ENCODE measurements at regions not wholly inside any gene's neighbourhood (a gene's known extent, or its start where the extent isn't known, plus 50 kb on each side); places are given as distances from the start of the nearest gene placed in this dataset.
A peak's percentile ranks its signal among the peaks of the same experiment; 100 is the strongest.

DNA sequence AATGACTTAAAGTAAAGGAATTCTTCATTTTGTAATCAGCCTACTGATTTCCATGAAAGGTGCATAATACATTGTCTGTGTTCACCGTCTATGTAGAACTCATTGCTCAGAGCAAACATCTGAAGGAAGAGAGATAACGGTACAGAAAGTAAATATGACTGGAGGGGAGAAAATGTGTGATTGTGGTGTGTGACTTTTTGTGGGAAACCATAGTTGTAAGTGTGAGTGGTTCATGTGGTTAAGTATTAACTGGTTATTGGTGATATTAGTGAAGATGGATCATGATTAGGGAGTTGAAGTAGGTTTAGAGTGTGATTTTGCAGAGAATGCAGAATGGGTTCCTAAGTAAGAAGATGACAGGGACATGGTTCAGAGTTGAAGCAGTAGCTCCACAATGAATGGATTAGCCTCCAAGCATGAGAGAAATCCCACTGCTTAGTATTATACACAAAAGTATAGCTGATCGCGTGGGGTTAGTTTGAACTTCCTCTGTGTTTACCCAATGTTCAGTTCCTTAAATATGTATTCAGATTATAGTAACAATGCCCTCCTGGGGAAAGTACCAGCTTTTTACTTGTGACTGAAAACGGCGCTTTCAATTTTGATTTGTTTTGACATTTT, 368.9 kb downstream of the UTRN start:
- no peaks in the 10 kb centered on the region for H3K9me3 ChIP-seq
- DNase-seq (no peak), ATAC-seq (peak; percentile 67 to 68)
- peaks cover 6% of the 10 kb centered on the region for H3K4me1 ChIP-seq
- TF ChIP-seq, protein P1, sequence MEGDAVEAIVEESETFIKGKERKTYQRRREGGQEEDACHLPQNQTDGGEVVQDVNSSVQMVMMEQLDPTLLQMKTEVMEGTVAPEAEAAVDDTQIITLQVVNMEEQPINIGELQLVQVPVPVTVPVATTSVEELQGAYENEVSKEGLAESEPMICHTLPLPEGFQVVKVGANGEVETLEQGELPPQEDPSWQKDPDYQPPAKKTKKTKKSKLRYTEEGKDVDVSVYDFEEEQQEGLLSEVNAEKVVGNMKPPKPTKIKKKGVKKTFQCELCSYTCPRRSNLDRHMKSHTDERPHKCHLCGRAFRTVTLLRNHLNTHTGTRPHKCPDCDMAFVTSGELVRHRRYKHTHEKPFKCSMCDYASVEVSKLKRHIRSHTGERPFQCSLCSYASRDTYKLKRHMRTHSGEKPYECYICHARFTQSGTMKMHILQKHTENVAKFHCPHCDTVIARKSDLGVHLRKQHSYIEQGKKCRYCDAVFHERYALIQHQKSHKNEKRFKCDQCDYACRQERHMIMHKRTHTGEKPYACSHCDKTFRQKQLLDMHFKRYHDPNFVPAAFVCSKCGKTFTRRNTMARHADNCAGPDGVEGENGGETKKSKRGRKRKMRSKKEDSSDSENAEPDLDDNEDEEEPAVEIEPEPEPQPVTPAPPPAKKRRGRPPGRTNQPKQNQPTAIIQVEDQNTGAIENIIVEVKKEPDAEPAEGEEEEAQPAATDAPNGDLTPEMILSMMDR (IDR thresholded peaks at IDR 0.05) = no peak
- H3K27me3 ChIP-seq (ENCODE audit: low read depth) = no peaks in the 10 kb centered on the region
- H3K36me3 ChIP-seq = no peaks in the 10 kb centered on the region
- intact Hi-C loops (cut with DNase I) = no loop called here
- H3K4me3 ChIP-seq = no peak overlapping the region
- H3K27ac ChIP-seq = no peak overlapping the region

DNA sequence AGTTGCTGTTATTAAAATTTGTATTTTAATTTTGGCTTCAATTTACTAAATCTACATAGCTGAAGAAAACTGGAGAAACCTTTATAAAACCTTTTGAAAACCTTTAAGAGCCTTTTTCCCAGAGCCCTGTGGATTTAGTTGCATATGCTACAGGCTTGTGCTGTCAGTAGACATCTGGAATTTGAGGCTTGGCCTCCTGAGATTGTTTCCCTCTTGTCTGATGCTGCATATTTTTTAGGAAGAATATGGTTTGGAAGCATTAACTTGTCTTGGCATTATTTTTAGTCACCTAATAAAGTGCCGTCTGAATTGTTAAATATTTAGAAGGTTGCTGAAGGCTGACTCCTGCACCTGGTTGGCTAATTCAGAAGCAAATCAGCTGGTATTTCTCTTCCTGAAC, 369.4 kb downstream of the UTRN start:
- intact Hi-C loops (cut with DNase I) = no loop called here
- DNase-seq (no peak), ATAC-seq (no peak)
- H3K9me3 ChIP-seq = no peaks in the 10 kb centered on the region
- H3K4me3 ChIP-seq = no peak overlapping the region
- no peak overlapping the region for H3K27ac ChIP-seq
- no peaks in the 10 kb centered on the region for H3K27me3 ChIP-seq (ENCODE audit: low read depth)
- TF ChIP-seq, protein P1 (IDR thresholded peaks at IDR 0.05) = no peak
- H3K36me3 ChIP-seq = no peaks in the 10 kb centered on the region
- H3K4me1 ChIP-seq = peaks cover 12% of the 10 kb centered on the region

DNA sequence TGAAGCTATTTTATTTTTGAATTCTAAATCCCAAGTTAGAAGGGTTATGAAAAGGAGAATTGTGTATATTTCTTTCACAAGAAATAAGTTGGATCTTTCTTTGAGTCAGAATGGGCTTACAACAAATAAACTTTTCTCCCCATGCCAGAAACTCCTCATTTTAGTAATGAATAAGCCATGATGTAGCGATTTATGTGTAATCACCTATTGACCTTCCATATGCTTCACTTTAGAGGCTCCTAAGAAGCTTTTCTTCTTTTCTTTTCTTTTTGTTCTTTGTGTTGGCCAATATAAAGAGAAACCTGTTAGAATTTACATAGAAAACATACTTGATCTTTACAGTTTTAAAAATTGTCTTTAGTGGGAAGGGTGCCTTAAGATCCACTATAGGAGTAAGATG, 370.2 kb downstream of the UTRN start:
- no peak overlapping the region for H3K4me3 ChIP-seq
- no peak overlapping the region for H3K27ac ChIP-seq
- H3K9me3 ChIP-seq = no peaks in the 10 kb centered on the region
- no peak for DNase-seq
- TF ChIP-seq, protein P1 (IDR thresholded peaks at IDR 0.05) = no peak
- H3K27me3 ChIP-seq (ENCODE audit: low read depth) = no peaks in the 10 kb centered on the region
- H3K4me1 ChIP-seq = peaks cover 15% of the 10 kb centered on the region
- intact Hi-C loops (cut with DNase I) = no loop called here
- no peaks in the 10 kb centered on the region for H3K36me3 ChIP-seq
- ATAC-seq = no peak

DNA sequence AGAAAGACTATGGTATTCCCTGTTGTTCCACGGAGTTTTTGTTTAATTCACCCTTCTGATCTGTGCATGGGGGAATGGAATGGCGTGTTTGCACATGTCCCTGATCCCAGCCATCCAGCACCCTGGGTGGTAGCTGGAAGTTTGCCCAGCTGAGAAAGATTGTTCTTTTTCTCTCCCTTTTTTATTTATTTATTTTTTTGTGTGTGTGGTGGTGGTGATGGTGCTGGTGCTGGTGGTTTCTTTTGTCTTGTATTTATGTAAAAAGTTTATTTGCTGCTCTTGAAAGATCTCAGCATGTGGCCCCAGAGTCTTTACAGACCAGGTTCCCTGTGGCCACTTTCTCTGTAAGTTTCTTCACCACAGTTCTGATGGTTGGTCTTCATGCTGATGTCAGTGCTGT, 372.6 kb downstream of the UTRN start:
- DNase-seq = no peak

DNA sequence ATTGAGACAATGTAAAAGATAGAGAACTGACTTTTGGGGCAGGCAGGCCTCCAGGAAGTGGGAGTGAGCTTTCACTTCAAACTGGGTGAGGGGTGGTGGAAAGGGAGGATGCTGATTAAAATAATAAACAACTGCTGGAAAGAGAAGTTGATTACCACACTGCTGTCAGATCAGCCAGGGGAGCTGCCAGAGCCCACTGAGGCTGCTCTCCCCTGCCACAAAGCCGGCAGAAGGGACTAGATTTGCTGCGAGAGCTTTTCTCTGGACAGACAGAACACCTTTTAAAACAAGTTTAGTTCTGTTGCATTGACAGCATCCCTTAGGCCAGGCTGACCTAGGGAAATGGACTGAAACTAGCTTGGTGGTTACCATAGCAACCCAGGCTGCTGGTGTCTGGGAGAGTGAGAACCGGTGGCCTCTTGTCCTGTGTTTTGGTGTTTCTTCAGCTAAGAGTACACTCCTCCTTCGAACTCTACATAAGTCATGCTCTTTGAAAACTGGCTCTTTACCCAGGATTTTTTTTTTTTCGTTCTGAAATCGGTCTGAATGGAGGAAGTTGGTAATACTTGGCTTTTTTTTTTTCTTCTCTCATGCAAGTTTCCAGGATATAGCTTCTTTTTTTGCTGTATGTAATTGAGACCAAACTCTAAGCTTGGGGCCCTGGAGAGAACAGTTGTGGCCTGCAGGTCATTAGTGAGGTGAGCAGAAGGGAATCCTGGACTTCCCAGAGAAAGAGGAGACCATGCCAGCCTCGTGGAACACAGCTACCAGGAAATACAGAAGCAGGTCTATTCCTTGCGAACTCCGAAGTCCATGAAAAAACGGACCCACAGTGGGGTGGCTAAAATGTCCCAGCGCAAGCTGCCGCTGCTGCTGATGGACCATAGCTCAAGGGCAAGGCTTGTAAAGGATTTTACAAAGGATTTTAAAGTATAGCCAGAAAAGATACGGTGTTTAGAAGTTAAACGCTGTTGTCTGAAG, 374.4 kb downstream of the UTRN start:
- Histone ChIP-seq H3K4me3 (peak overlapping the region; percentile 17), H3K9me3 (no peaks in the 10 kb centered on the region)

More for the DNA sequence above, 372.6 kb downstream of the UTRN start:
- H3K9me3 ChIP-seq = no peaks in the 10 kb centered on the region
- TF ChIP-seq, protein P1 (IDR thresholded peaks at IDR 0.05) = no peak
- no peaks in the 10 kb centered on the region for H3K27me3 ChIP-seq (ENCODE audit: low read depth)
- no peaks in the 10 kb centered on the region for H3K36me3 ChIP-seq
- H3K4me3 ChIP-seq = no peak overlapping the region
- no peak for ATAC-seq
- no peak overlapping the region for H3K27ac ChIP-seq
- intact Hi-C loops (cut with DNase I) = no loop called here
- H3K4me1 ChIP-seq = peaks cover 21% of the 10 kb centered on the region

More for the DNA sequence above, 374.4 kb downstream of the UTRN start:
- peak overlapping the region; percentile 42 for H3K27ac ChIP-seq
- peaks cover 19% of the 10 kb centered on the region for H3K4me1 ChIP-seq
- peak; percentile 53 to 75 for ATAC-seq
- intact Hi-C loops (cut with DNase I) = no loop called here
- no peak for DNase-seq
- TF ChIP-seq, protein P1 (IDR thresholded peaks at IDR 0.05) = no peak
- H3K36me3 ChIP-seq = no peaks in the 10 kb centered on the region
- H3K27me3 ChIP-seq (ENCODE audit: low read depth) = no peaks in the 10 kb centered on the region
